T47D (cell line): ENCODE measurements at regions not wholly inside any gene's neighbourhood (a gene's known extent, or its start where the extent isn't known, plus 50 kb on each side); places are given as distances from the start of the nearest gene placed in this dataset.

ENCODE experiments used
- DNase-seq, 2 experiments: peaks; one replicate each; pipeline versions ENCODE4 v3.0.0 to v3.0.0-alpha.2; 2011 to 2012; ENCODE audit warnings: low read depth in 1 of 2, low spot score in 1 of 2
- JUND ChIP-seq: IDR thresholded peaks from 2 replicates; pipeline ENCODE4 v1.6.1; 2012; ENCODE audit warnings: low read depth
- in situ Hi-C: cut with HindIII; loops from 2 replicates; pipeline ENCODE4 v1.10.0; 2016; ENCODE audit warnings: low sequenced_read_pairs, low pct_unique_long_range_greater_than_20kb

- TF ChIP-seq JUND, result no peak
- in situ Hi-C loops, result no loop called here
- DNase-seq, result no peak
Observed at GRCh38 chr2:165033402-165033801, 78.1 kb upstream of the SLC38A11 start.

DNA sequence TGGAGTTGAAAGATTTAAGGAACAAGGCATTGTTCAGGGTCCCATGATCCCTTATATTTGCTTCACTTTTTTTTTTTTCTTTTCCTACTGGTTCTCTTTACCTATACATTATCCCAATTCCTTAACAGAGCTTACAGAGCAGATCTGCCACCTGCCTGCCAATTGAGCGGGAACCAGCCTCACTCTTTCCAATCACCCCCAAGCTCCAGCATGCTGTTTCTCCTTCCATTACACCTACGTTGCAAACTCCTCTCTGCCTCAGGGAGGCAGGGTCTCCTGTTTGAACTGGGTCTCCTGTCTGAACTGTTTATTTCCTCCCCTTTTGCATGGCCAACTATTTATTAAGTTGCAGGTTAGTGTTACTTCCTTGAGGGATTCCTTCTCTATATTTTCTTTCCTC, 77.2 kb upstream of the SLC38A11 start:
- no peak for DNase-seq
- TF ChIP-seq JUND, result no peak
- in situ Hi-C loops, result no loop called here

- TF ChIP-seq JUND, result no peak
- in situ Hi-C loops, result no loop called here
- DNase-seq, result no peak
Observed at GRCh38 chr2:165024199-165024598, 68.9 kb upstream of the SLC38A11 start.

GRCh38 chr2:165022781-165023180, 67.5 kb upstream of the SLC38A11 start:
- DNase-seq, result no peak
- TF ChIP-seq JUND, result no peak
- in situ Hi-C loops, result no loop called here

- TF ChIP-seq JUND, result no peak
- no peak for DNase-seq
- in situ Hi-C loops, result no loop called here
Observed at GRCh38 chr2:165017966-165018596, 62.8 kb upstream of the SLC38A11 start.

GRCh38 chr2:165016772-165017411, 61.6 kb upstream of the SLC38A11 start:
- peak; percentile 12 to 53 for DNase-seq
- in situ Hi-C loops, result no loop called here
- TF ChIP-seq JUND, result no peak

DNA sequence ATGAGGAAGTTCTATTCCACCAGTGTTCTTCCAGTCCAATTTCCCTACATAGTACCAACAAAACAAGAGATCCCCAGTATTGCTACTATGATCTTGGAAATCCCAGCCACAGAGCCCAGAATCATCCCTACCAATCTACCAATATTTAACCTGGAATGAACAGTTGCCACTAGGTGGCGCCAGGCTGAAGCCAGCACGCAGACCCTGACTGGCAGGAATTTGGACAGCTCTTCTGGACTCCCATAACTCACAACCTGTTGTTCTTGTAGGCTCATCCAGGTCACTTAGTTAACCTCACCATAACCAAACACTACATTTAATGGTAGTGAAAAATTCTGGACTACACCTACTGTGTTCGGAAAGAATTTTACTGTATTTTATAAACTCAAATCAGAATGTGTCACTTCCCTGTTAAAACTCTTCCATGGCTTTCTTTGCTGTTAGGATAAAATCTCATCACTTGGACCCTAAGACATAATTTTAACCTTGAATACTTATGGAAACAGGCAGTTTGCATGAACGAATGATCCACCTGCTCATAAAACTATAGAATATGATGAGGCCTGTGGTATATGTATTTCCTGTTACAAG, 59.8 kb upstream of the SLC38A11 start:
- DNase-seq, result peak; percentile 4 to 78
- no peak for TF ChIP-seq JUND
- in situ Hi-C loops, result no loop called here

DNA sequence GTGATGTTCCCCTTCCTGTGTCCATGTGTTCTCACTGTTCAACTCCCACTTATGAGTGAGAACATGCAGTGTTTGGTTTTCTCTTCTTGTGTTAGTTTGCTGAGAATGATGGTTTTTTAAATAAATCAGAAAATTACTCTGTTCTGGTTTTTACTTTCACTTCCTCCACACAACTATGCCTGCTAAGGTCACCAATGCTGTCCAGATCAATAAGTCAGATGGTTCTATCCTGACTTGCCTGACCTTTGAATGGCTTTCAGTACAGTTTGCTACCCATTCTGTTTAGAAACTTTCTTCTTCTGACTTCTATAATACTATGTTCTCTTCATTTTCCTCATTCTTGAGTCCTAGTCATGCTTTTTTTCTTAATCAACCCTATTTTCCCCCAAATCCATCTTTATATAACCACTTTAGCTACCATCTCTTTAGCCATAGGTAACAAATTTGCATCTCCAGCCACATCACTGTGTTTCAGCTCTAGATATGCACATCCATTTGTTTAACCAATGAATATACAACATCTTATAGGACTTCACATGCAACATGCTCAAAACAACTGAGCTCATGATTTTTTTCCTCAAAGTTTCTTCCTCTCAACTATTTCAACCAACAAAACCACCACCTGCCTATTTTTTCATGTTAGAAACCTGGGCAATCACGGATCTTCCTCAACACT, 58.8 kb upstream of the SLC38A11 start:
- no peak for TF ChIP-seq JUND
- in situ Hi-C loops, result no loop called here
- DNase-seq, result no peak

DNA sequence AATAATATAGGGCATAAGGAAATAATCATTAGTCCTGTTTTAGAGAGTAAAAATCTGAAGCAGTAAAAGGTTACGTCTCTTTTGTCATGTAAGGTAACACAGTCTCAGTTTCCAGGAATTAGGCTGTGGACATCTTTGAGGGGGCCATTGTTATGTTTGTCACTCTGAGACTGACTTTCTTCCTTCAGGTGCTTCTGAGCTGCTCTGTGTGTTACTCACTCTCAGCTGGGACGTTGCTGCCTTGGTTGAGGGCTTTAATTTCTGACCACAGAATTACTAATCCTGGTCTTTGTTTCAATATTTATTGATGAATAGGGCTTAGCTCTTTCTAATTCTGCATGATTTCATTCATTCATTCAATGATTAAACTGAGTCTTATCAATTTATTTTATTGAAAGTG, 55.9 kb upstream of the SLC38A11 start:
- no peak for TF ChIP-seq JUND
- in situ Hi-C loops, result no loop called here
- no peak for DNase-seq

GRCh38 chr2:165010556-165010955, 55.2 kb upstream of the SLC38A11 start:
- TF ChIP-seq JUND, result no peak
- in situ Hi-C loops, result no loop called here
- DNase-seq, result no peak

- DNase-seq, result no peak
- in situ Hi-C loops, result no loop called here
- no peak for TF ChIP-seq JUND
Observed at GRCh38 chr2:165009466-165009865, 54.1 kb upstream of the SLC38A11 start.

DNA sequence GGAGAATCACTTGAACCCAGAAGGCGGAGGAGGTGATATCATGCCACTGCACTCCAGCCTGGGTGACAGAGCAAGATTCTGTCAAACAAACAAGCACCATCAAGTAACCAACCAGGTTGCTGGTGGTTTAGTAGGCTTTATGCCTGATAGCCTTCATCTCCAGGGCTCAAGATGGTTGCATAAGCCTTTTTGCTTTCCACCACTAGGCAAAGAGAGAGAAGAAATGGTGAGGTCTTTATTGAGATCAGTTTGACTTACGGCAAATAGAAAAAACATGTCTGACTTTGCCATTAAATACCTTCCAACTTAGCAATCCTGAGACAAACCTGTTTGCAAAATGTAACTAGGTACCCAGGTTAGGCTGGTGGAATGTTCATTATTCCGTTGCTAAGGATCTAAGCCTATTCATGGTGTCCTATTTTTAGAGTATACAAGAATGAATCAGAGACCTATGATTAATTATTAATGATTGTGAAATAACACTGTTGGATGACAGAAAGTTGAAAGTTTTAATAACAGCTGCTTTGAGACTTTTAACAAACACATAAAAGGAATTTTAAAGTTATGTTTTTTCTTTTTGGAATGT, 53.5 kb upstream of the SLC38A11 start:
- TF ChIP-seq JUND, result no peak
- DNase-seq, result no peak
- in situ Hi-C loops, result no loop called here
